Neural cell (in vitro differentiated cells): ENCODE measurements at regions not wholly inside any gene's neighbourhood (a gene's known extent, or its start where the extent isn't known, plus 50 kb on each side); places are given as distances from the start of the nearest gene placed in this dataset.
A peak's percentile ranks its signal among the peaks of the same experiment; 100 is the strongest.

ENCODE experiments used
- H2AFZ ChIP-seq: fragments of 200-600, 300-800 bp; sonication (generic), shearing (Covaris generic); 2 replicates; pipeline ENCODE4 v1.6.0; 2014; ENCODE audit warnings: low read depth, mild to moderate bottlenecking, antibody characterized with exemption, low read length, moderate library complexity
- H3F3A ChIP-seq: fragments of 200-600 bp; shearing (Covaris generic); 2 replicates; pipeline ENCODE4 v1.6.1; 2016; ENCODE audit warnings: mild to moderate bottlenecking, moderate library complexity, mixed read lengths, antibody characterized with exemption, low read length; ENCODE audit not compliant: insufficient read depth, poor library complexity, severe bottlenecking
- H3K27ac ChIP-seq: fragments of 200-600, 300-800 bp; sonication (generic), shearing (Covaris generic); 2 replicates; pipeline ENCODE4 v1.5.1; 2014; ENCODE audit warnings: mild to moderate bottlenecking, low read length, moderate library complexity
- H3K27me3 ChIP-seq: fragments of 300-800, 200-600 bp; sonication (generic), shearing (Covaris generic); 2 replicates; pipeline ENCODE4 v1.6.0; 2014; ENCODE audit warnings: mild to moderate bottlenecking, low read depth, low read length, moderate library complexity; ENCODE audit not compliant: insufficient read depth
- H3K36me3 ChIP-seq: fragments of 300-800, 200-600 bp; sonication (generic), shearing (Covaris generic); 2 replicates; pipeline ENCODE4 v1.5.1; 2014; ENCODE audit warnings: mild to moderate bottlenecking, antibody characterized with exemption, low read length, moderate library complexity; ENCODE audit not compliant: insufficient read depth
- H3K4me2 ChIP-seq: fragments of 300-800, 200-600 bp; sonication (generic), shearing (Covaris generic); 2 replicates; pipeline ENCODE4 v1.6.0; 2014; ENCODE audit warnings: mild to moderate bottlenecking, low read length
- H3K4me3 ChIP-seq: fragments of 300-800, 200-600 bp; sonication (generic), shearing (Covaris generic); 2 replicates; pipeline ENCODE4 v1.5.1; 2014; ENCODE audit warnings: mild to moderate bottlenecking, low read length, moderate library complexity
- H3K79me2 ChIP-seq: fragments of 200-600 bp; shearing (Covaris generic); replicated peaks from 2 replicates; pipeline ENCODE4 v1.6.0; 2014; ENCODE audit warnings: mild to moderate bottlenecking, low read length, moderate library complexity; ENCODE audit not compliant: insufficient read depth
- H3K9ac ChIP-seq: fragments of 300-800, 200-600 bp; sonication (generic), shearing (Covaris generic); 2 replicates; pipeline ENCODE4 v1.6.1; 2016; ENCODE audit warnings: mild to moderate bottlenecking, low read length, mixed read lengths
- H3K9me2 ChIP-seq: fragments of 200-600 bp; shearing (Covaris generic); 2 replicates; pipeline ENCODE4 v1.6.1; 2016; ENCODE audit warnings: mild to moderate bottlenecking, low read length, mixed read lengths; ENCODE audit not compliant: insufficient read depth
- H3K9me3 ChIP-seq: fragments of 200-600, 300-800 bp; sonication (generic), shearing (Covaris generic); 2 replicates; pipeline ENCODE4 v1.6.1; 2016; ENCODE audit warnings: mild to moderate bottlenecking, mixed run types, low read length, moderate library complexity, mixed read lengths
- H4K20me1 ChIP-seq: fragments of 200-600 bp; shearing (Covaris generic); 2 replicates; pipeline ENCODE4 v1.6.1; 2016; ENCODE audit warnings: mild to moderate bottlenecking, mixed run types; ENCODE audit not compliant: insufficient read depth
- EP300 ChIP-seq: fragments of 450-650 bp; conservative IDR thresholded peaks from 2 replicates; pipeline ENCODE4 v1.6.1; 2014; ENCODE audit warnings: antibody characterized with exemption, mild to moderate bottlenecking, moderate library complexity; ENCODE audit not compliant: poor library complexity, severe bottlenecking
- EZH2 ChIP-seq: fragments of 200-600, 300-800 bp; shearing (Covaris generic), sonication (generic); IDR thresholded peaks from 2 replicates; pipeline ENCODE4 v1.6.1; 2014; ENCODE audit warnings: antibody characterized with exemption, low read length, borderline replicate concordance, mild to moderate bottlenecking; ENCODE audit not compliant: insufficient read depth, poor library complexity, severe bottlenecking
- MXI1 ChIP-seq: fragments of 450-650 bp; conservative IDR thresholded peaks from 2 replicates; pipeline ENCODE4 v1.6.1; 2014; ENCODE audit warnings: antibody characterized with exemption, mild to moderate bottlenecking; ENCODE audit not compliant: poor library complexity, severe bottlenecking
- POLR2AphosphoS5 ChIP-seq: IDR thresholded peaks from 2 replicates; pipeline ENCODE4 v1.6.1; 2012
- RAD21 ChIP-seq: fragments of 450-650 bp; conservative IDR thresholded peaks from 2 replicates; pipeline ENCODE4 v1.6.1; 2014; ENCODE audit warnings: antibody characterized with exemption, mild to moderate bottlenecking, moderate library complexity
- SMC3 ChIP-seq: fragments of 450-650 bp; conservative IDR thresholded peaks from 2 replicates; pipeline ENCODE4 v1.6.1; 2014; ENCODE audit warnings: antibody characterized with exemption, mild to moderate bottlenecking, moderate library complexity; ENCODE audit not compliant: poor library complexity
- TAF1 ChIP-seq: IDR thresholded peaks from 2 replicates; pipeline ENCODE4 v1.6.1; 2012; ENCODE audit warnings: low read depth
- TF ChIP-seq, protein P1 (sequence below): fragments of 450-650 bp; IDR thresholded peaks from 2 replicates; pipeline ENCODE4 v1.5.1; 2014; ENCODE audit warnings: antibody characterized with exemption, mild to moderate bottlenecking, moderate library complexity; ENCODE audit not compliant: poor library complexity, severe bottlenecking
- TF ChIP-seq, protein P2 (sequence below): IDR thresholded peaks from 2 replicates; pipeline ENCODE4 v1.6.1; 2012; ENCODE audit warnings: borderline replicate concordance

DNA sequence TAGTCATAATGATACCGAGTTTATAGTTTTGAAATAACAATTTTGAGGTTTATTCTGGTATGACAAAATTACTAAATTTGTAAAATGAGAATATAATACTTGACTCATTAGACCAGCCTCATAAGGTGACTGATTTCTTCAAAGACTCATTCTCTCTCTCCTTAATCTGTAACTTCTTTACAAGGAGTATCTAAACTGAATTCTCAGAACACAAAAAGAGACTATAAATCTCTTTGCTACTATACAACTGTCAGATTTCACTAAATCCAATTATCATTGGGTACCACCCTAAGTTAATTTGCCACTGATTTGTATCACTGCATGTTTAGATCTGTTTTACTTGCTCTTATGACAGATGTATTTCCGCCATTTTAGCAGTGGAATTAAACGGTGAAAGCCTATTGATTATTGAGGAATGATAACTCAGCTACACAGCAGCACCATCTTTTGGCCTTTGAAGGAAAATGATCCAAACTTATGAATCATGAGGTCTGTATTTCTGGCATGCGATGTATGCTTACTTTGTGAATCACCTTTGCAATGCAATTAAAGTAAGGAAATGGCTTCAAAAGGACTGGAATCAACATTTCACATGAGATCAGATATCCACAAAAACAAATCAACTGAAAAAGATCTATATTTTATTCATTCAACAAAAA lies 161.2 kb downstream of the RERGL start:
- Histone ChIP-seq H3F3A (no peaks in the 10 kb centered on the region), H3K9me2 (no peaks in the 10 kb centered on the region), H3K27me3 (no peaks in the 10 kb centered on the region), H4K20me1 (no peaks in the 10 kb centered on the region), H2AFZ (no peak overlapping the region), H3K79me2 (no peaks in the 10 kb centered on the region), H3K4me2 (no peak overlapping the region), H3K9ac (no peak overlapping the region), H3K36me3 (no peaks in the 10 kb centered on the region), H3K27ac (no peak overlapping the region), H3K4me3 (no peak overlapping the region), H3K9me3 (no peaks in the 10 kb centered on the region)
- TF ChIP-seq, protein P1, sequence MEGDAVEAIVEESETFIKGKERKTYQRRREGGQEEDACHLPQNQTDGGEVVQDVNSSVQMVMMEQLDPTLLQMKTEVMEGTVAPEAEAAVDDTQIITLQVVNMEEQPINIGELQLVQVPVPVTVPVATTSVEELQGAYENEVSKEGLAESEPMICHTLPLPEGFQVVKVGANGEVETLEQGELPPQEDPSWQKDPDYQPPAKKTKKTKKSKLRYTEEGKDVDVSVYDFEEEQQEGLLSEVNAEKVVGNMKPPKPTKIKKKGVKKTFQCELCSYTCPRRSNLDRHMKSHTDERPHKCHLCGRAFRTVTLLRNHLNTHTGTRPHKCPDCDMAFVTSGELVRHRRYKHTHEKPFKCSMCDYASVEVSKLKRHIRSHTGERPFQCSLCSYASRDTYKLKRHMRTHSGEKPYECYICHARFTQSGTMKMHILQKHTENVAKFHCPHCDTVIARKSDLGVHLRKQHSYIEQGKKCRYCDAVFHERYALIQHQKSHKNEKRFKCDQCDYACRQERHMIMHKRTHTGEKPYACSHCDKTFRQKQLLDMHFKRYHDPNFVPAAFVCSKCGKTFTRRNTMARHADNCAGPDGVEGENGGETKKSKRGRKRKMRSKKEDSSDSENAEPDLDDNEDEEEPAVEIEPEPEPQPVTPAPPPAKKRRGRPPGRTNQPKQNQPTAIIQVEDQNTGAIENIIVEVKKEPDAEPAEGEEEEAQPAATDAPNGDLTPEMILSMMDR, result peak; percentile 72
- TF ChIP-seq SMC3, result peak; percentile 75
- no peak for TF ChIP-seq TAF1
- TF ChIP-seq EP300, result no peak
- TF ChIP-seq RAD21, result peak; percentile 79
- TF ChIP-seq, protein P2, sequence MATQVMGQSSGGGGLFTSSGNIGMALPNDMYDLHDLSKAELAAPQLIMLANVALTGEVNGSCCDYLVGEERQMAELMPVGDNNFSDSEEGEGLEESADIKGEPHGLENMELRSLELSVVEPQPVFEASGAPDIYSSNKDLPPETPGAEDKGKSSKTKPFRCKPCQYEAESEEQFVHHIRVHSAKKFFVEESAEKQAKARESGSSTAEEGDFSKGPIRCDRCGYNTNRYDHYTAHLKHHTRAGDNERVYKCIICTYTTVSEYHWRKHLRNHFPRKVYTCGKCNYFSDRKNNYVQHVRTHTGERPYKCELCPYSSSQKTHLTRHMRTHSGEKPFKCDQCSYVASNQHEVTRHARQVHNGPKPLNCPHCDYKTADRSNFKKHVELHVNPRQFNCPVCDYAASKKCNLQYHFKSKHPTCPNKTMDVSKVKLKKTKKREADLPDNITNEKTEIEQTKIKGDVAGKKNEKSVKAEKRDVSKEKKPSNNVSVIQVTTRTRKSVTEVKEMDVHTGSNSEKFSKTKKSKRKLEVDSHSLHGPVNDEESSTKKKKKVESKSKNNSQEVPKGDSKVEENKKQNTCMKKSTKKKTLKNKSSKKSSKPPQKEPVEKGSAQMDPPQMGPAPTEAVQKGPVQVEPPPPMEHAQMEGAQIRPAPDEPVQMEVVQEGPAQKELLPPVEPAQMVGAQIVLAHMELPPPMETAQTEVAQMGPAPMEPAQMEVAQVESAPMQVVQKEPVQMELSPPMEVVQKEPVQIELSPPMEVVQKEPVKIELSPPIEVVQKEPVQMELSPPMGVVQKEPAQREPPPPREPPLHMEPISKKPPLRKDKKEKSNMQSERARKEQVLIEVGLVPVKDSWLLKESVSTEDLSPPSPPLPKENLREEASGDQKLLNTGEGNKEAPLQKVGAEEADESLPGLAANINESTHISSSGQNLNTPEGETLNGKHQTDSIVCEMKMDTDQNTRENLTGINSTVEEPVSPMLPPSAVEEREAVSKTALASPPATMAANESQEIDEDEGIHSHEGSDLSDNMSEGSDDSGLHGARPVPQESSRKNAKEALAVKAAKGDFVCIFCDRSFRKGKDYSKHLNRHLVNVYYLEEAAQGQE, result no peak

DNA sequence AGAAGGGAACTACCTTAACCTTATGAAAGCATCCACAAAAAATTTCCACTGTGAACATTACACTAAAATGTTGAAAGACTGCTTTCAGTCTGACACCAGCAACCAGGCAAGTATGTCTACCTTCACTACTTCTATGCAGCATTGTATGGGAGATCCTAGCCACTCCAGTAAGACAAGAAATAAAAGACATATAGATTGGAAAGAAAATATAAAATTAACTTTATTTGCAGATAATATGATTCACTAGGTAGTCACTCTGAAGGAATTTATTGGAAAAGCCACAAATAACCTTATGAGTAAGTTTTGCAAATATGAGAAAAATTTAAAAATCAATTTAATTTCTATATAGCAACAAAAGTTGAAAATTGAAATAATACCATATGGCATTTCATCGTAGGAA lies 172.0 kb downstream of the RERGL start:
- TF ChIP-seq, protein P1, result no peak
- no peak for TF ChIP-seq TAF1
- no peak for TF ChIP-seq EP300
- no peak for TF ChIP-seq EZH2
- TF ChIP-seq POLR2AphosphoS5, result no peak
- TF ChIP-seq RAD21, result no peak
- no peak for TF ChIP-seq MXI1
- TF ChIP-seq SMC3, result no peak
- TF ChIP-seq, protein P2, result no peak
- Histone ChIP-seq H3K4me2 (no peak overlapping the region), H3K9ac (no peak overlapping the region), H3K27ac (no peak overlapping the region), H4K20me1 (no peaks in the 10 kb centered on the region), H3K79me2 (no peaks in the 10 kb centered on the region), H3K9me3 (no peaks in the 10 kb centered on the region), H3K27me3 (no peaks in the 10 kb centered on the region), H3F3A (no peaks in the 10 kb centered on the region), H3K36me3 (no peaks in the 10 kb centered on the region), H2AFZ (no peak overlapping the region), H3K9me2 (no peaks in the 10 kb centered on the region), H3K4me3 (no peak overlapping the region)
